ENCODE measurements at regions not wholly inside any gene's neighbourhood (a gene's known extent, or its start where the extent isn't known, plus 50 kb on each side); places are given as distances from the start of the nearest gene placed in this dataset.

- Mint-ChIP-seq H3K4me3 (no peak overlapping the region), H3K36me3 (ENCODE audit: low read depth) (no peaks in the 10 kb centered on the region), H3K27ac (no peak overlapping the region), H3K4me1 (ENCODE audit: low read depth) (no peaks in the 10 kb centered on the region), H3K27me3 (ENCODE audit: low read depth) (peaks cover 4% of the 10 kb centered on the region), H3K9me3 (no peaks in the 10 kb centered on the region)
- no peak for DNase-seq (ENCODE audit: low spot score)
Observed at GRCh38 chr2:39587641-39588040, 78.1 kb upstream of the TMEM178A start.

GRCh38 chr2:39593439-39594393 lies 72.0 kb upstream of the TMEM178A start:
- Mint-ChIP-seq H3K27ac (no peak overlapping the region), H3K4me1 (ENCODE audit: low read depth) (no peaks in the 10 kb centered on the region), H3K4me3 (no peak overlapping the region), H3K9me3 (no peaks in the 10 kb centered on the region), H3K27me3 (ENCODE audit: low read depth) (peaks cover 3% of the 10 kb centered on the region), H3K36me3 (ENCODE audit: low read depth) (no peaks in the 10 kb centered on the region)
- DNase-seq (ENCODE audit: low spot score): no peak

- no peaks in the 10 kb centered on the region for H3K4me1 Mint-ChIP-seq (ENCODE audit: low read depth)
- no peak overlapping the region for H3K4me3 Mint-ChIP-seq
- DNase-seq (ENCODE audit: low spot score): no peak
- no peaks in the 10 kb centered on the region for H3K9me3 Mint-ChIP-seq
- H3K36me3 Mint-ChIP-seq (ENCODE audit: low read depth): no peaks in the 10 kb centered on the region
- peaks cover 3% of the 10 kb centered on the region for H3K27me3 Mint-ChIP-seq (ENCODE audit: low read depth)
- H3K27ac Mint-ChIP-seq: no peak overlapping the region
Observed at GRCh38 chr2:39595116-39595515, 70.6 kb upstream of the TMEM178A start.

- H3K27ac Mint-ChIP-seq: no peak overlapping the region
- H3K36me3 Mint-ChIP-seq (ENCODE audit: low read depth): no peaks in the 10 kb centered on the region
- no peaks in the 10 kb centered on the region for H3K9me3 Mint-ChIP-seq
- H3K4me3 Mint-ChIP-seq: no peak overlapping the region
- no peak for DNase-seq (ENCODE audit: low spot score)
- peaks cover 3% of the 10 kb centered on the region for H3K27me3 Mint-ChIP-seq (ENCODE audit: low read depth)
- H3K4me1 Mint-ChIP-seq (ENCODE audit: low read depth): no peaks in the 10 kb centered on the region
Observed at GRCh38 chr2:39597314-39597713, 68.4 kb upstream of the TMEM178A start.

GRCh38 chr2:39602616-39603015 lies 63.1 kb upstream of the TMEM178A start:
- no peak overlapping the region for H3K27ac Mint-ChIP-seq
- DNase-seq (ENCODE audit: low spot score): no peak
- H3K27me3 Mint-ChIP-seq (ENCODE audit: low read depth): peaks cover 3% of the 10 kb centered on the region
- no peaks in the 10 kb centered on the region for H3K4me1 Mint-ChIP-seq (ENCODE audit: low read depth)
- H3K9me3 Mint-ChIP-seq: no peaks in the 10 kb centered on the region
- no peaks in the 10 kb centered on the region for H3K36me3 Mint-ChIP-seq (ENCODE audit: low read depth)
- H3K4me3 Mint-ChIP-seq: no peak overlapping the region

GRCh38 chr2:39603436-39603835 lies 62.3 kb upstream of the TMEM178A start:
- Mint-ChIP-seq H3K27ac (no peak overlapping the region), H3K4me1 (ENCODE audit: low read depth) (no peaks in the 10 kb centered on the region), H3K36me3 (ENCODE audit: low read depth) (no peaks in the 10 kb centered on the region), H3K4me3 (no peak overlapping the region), H3K9me3 (no peaks in the 10 kb centered on the region), H3K27me3 (ENCODE audit: low read depth) (peaks cover 3% of the 10 kb centered on the region)
- peak; percentile 29 for DNase-seq (ENCODE audit: low spot score)

- Mint-ChIP-seq H3K9me3 (no peaks in the 10 kb centered on the region), H3K4me3 (no peak overlapping the region), H3K36me3 (ENCODE audit: low read depth) (no peaks in the 10 kb centered on the region), H3K27ac (no peak overlapping the region), H3K4me1 (ENCODE audit: low read depth) (no peaks in the 10 kb centered on the region), H3K27me3 (ENCODE audit: low read depth) (peaks cover 7% of the 10 kb centered on the region)
- DNase-seq (ENCODE audit: low spot score): no peak
Observed at GRCh38 chr2:39604866-39605265, 60.9 kb upstream of the TMEM178A start.

GRCh38 chr2:39606585-39606984 lies 59.1 kb upstream of the TMEM178A start:
- Mint-ChIP-seq H3K36me3 (ENCODE audit: low read depth) (no peaks in the 10 kb centered on the region), H3K27ac (no peak overlapping the region), H3K9me3 (no peaks in the 10 kb centered on the region), H3K27me3 (ENCODE audit: low read depth) (peaks cover 11% of the 10 kb centered on the region), H3K4me1 (ENCODE audit: low read depth) (no peaks in the 10 kb centered on the region), H3K4me3 (no peak overlapping the region)
- DNase-seq (ENCODE audit: low spot score): no peak

GRCh38 chr2:39607538-39608262 lies 58.0 kb upstream of the TMEM178A start:
- no peaks in the 10 kb centered on the region for H3K4me1 Mint-ChIP-seq (ENCODE audit: low read depth)
- H3K4me3 Mint-ChIP-seq: no peak overlapping the region
- no peak overlapping the region for H3K27ac Mint-ChIP-seq
- peaks cover 13% of the 10 kb centered on the region for H3K27me3 Mint-ChIP-seq (ENCODE audit: low read depth)
- H3K9me3 Mint-ChIP-seq: no peaks in the 10 kb centered on the region
- DNase-seq (ENCODE audit: low spot score): no peak
- no peaks in the 10 kb centered on the region for H3K36me3 Mint-ChIP-seq (ENCODE audit: low read depth)

- no peak for DNase-seq (ENCODE audit: low spot score)
- Mint-ChIP-seq H3K4me3 (no peak overlapping the region), H3K36me3 (ENCODE audit: low read depth) (no peaks in the 10 kb centered on the region), H3K9me3 (no peaks in the 10 kb centered on the region), H3K27me3 (ENCODE audit: low read depth) (peaks cover 13% of the 10 kb centered on the region), H3K4me1 (ENCODE audit: low read depth) (no peaks in the 10 kb centered on the region), H3K27ac (no peak overlapping the region)
Observed at GRCh38 chr2:39608263-39608575, 57.5 kb upstream of the TMEM178A start.

- Mint-ChIP-seq H3K27me3 (ENCODE audit: low read depth) (peaks cover 13% of the 10 kb centered on the region), H3K27ac (no peak overlapping the region), H3K36me3 (ENCODE audit: low read depth) (no peaks in the 10 kb centered on the region), H3K9me3 (no peaks in the 10 kb centered on the region), H3K4me3 (no peak overlapping the region), H3K4me1 (ENCODE audit: low read depth) (no peaks in the 10 kb centered on the region)
- no peak for DNase-seq (ENCODE audit: low spot score)
Observed at GRCh38 chr2:39608686-39609441, 56.9 kb upstream of the TMEM178A start.

GRCh38 chr2:39609917-39610316 lies 55.8 kb upstream of the TMEM178A start:
- Mint-ChIP-seq H3K4me3 (no peak overlapping the region), H3K9me3 (no peaks in the 10 kb centered on the region), H3K36me3 (ENCODE audit: low read depth) (no peaks in the 10 kb centered on the region), H3K27ac (no peak overlapping the region), H3K27me3 (ENCODE audit: low read depth) (peaks cover 12% of the 10 kb centered on the region), H3K4me1 (ENCODE audit: low read depth) (no peaks in the 10 kb centered on the region)
- no peak for DNase-seq (ENCODE audit: low spot score)

- Mint-ChIP-seq H3K36me3 (ENCODE audit: low read depth) (no peaks in the 10 kb centered on the region), H3K4me3 (no peak overlapping the region), H3K27ac (no peak overlapping the region), H3K9me3 (no peaks in the 10 kb centered on the region), H3K4me1 (ENCODE audit: low read depth) (peaks cover 4% of the 10 kb centered on the region), H3K27me3 (ENCODE audit: low read depth) (peaks cover 28% of the 10 kb centered on the region)
- no peak for DNase-seq (ENCODE audit: low spot score)
Observed at GRCh38 chr2:39615675-39616074, 50.0 kb upstream of the TMEM178A start.

Measured in T-helper 2 cell treated with Interferon-gamma antibody and Interleukin-4, amounts not matched to agents 5 μg/mL and 100 μg/mL, for 36 hours (primary cell).